Fibroblast of mammary gland (primary cell): ENCODE measurements at regions not wholly inside any gene's neighbourhood (a gene's known extent, or its start where the extent isn't known, plus 50 kb on each side); places are given as distances from the start of the nearest gene placed in this dataset.

Source experiments
- DNase-seq: peaks from one replicate; pipeline ENCODE4 v3.0.0-alpha.2; 2010; ENCODE audit warnings: low read depth
- H3K4me3 ChIP-seq: 2 replicates; pipeline ENCODE4 v1.5.1; 2011; ENCODE audit warnings: low read depth, mild to moderate bottlenecking, low read length, moderate library complexity; ENCODE audit not compliant: control insufficient read depth
- CTCF ChIP-seq: conservative IDR thresholded peaks from 2 replicates; pipeline ENCODE4 v1.5.1; 2011; ENCODE audit warnings: low read depth, low read length, inconsistent platforms; ENCODE audit not compliant: control insufficient read depth, insufficient read depth

- no peak overlapping the region for H3K4me3 ChIP-seq
- no peak for DNase-seq
- TF ChIP-seq CTCF, result no peak
Observed at GRCh38 chr4:87734084-87734483, 65.3 kb upstream of the IBSP start.

GRCh38 chr4:87734936-87735335, 64.4 kb upstream of the IBSP start:
- DNase-seq, result no peak
- no peak for TF ChIP-seq CTCF
- H3K4me3 ChIP-seq, result no peak overlapping the region

DNA sequence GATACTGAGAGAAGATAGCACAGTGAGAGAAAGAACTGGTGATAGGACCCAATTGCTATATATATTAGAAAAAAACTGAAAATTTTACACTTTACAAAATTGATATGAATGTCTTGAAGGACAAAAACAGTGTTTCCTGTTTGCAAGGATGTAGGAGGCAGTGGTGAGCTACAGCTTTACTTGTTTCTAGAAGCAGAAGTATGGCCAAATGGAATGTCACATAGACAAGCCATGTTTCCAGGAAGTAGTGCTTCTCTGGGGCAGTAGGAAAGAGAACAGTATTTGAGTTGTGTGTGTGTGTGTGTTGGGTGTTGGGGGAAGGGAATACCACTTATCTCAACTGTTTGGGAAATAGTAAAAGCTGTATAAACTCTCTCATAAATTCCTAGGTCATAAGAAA, 60.9 kb upstream of the IBSP start:
- H3K4me3 ChIP-seq, result no peak overlapping the region
- no peak for DNase-seq
- TF ChIP-seq CTCF, result no peak

GRCh38 chr4:87739494-87739893, 59.9 kb upstream of the IBSP start:
- no peak overlapping the region for H3K4me3 ChIP-seq
- no peak for DNase-seq
- no peak for TF ChIP-seq CTCF

- H3K4me3 ChIP-seq, result no peak overlapping the region
- no peak for DNase-seq
- no peak for TF ChIP-seq CTCF
Observed at GRCh38 chr4:87745064-87745807, 54.1 kb upstream of the IBSP start.

- no peak overlapping the region for H3K4me3 ChIP-seq
- TF ChIP-seq CTCF, result no peak
- DNase-seq, result no peak
Observed at GRCh38 chr4:87746001-87746400, 53.4 kb upstream of the IBSP start.
